Neural crest cell (in vitro differentiated cells): ENCODE measurements at regions not wholly inside any gene's neighbourhood (a gene's known extent, or its start where the extent isn't known, plus 50 kb on each side); places are given as distances from the start of the nearest gene placed in this dataset.
"Not testable (repeated sequence)": the region's sequence is repeated elsewhere in the genome, so short reads cannot be mapped to it uniquely, and the experiment has no call there.

Source experiments
- DNase-seq: peaks from one replicate; pipeline ENCODE4 v3.0.0; 2021; ENCODE audit warnings: low read depth, mixed read lengths, low spot score
- H3K27ac Mint-ChIP-seq: one replicate; pipeline ENCODE4 v1.8.0; 2021; ENCODE audit warnings: mild to moderate bottlenecking, mixed read lengths; ENCODE audit not compliant: unreplicated experiment
- H3K27me3 Mint-ChIP-seq: 2 replicates; pipeline ENCODE4 v1.8.0; 2021; ENCODE audit warnings: low read depth, mild to moderate bottlenecking, mixed read lengths
- H3K36me3 Mint-ChIP-seq: 2 replicates; pipeline ENCODE4 v1.8.0; 2021; ENCODE audit warnings: low read depth, mild to moderate bottlenecking, mixed read lengths
- H3K4me1 Mint-ChIP-seq: 2 replicates; pipeline ENCODE4 v1.8.0; 2021; ENCODE audit warnings: mixed read lengths
- H3K4me3 Mint-ChIP-seq: one replicate; pipeline ENCODE4 v1.8.0; 2021; ENCODE audit warnings: mild to moderate bottlenecking, mixed read lengths
- H3K9me3 Mint-ChIP-seq: 2 replicates; pipeline ENCODE4 v1.8.0; 2021; ENCODE audit warnings: mixed read lengths
- TF ChIP-seq, protein P1 (sequence below): fragments of 200-600 bp; sonication (generic); conservative IDR thresholded peaks from 2 replicates; pipeline ENCODE4 v1.5.0; 2021; ENCODE audit warnings: antibody characterized with exemption, mild to moderate bottlenecking

GRCh38 chr14:106631879-106632278 is 1105.5 kb downstream of the TMEM121 start:
- no peak for DNase-seq
- no peaks in the 10 kb centered on the region for H3K27me3 Mint-ChIP-seq
- no peaks in the 10 kb centered on the region for H3K4me1 Mint-ChIP-seq
- H3K9me3 Mint-ChIP-seq: peaks cover 25% of the 10 kb centered on the region
- H3K4me3 Mint-ChIP-seq: no peak overlapping the region
- no peak overlapping the region for H3K27ac Mint-ChIP-seq
- TF ChIP-seq, protein P1, sequence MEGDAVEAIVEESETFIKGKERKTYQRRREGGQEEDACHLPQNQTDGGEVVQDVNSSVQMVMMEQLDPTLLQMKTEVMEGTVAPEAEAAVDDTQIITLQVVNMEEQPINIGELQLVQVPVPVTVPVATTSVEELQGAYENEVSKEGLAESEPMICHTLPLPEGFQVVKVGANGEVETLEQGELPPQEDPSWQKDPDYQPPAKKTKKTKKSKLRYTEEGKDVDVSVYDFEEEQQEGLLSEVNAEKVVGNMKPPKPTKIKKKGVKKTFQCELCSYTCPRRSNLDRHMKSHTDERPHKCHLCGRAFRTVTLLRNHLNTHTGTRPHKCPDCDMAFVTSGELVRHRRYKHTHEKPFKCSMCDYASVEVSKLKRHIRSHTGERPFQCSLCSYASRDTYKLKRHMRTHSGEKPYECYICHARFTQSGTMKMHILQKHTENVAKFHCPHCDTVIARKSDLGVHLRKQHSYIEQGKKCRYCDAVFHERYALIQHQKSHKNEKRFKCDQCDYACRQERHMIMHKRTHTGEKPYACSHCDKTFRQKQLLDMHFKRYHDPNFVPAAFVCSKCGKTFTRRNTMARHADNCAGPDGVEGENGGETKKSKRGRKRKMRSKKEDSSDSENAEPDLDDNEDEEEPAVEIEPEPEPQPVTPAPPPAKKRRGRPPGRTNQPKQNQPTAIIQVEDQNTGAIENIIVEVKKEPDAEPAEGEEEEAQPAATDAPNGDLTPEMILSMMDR: no peak
- H3K36me3 Mint-ChIP-seq: peaks cover 11% of the 10 kb centered on the region

DNA sequence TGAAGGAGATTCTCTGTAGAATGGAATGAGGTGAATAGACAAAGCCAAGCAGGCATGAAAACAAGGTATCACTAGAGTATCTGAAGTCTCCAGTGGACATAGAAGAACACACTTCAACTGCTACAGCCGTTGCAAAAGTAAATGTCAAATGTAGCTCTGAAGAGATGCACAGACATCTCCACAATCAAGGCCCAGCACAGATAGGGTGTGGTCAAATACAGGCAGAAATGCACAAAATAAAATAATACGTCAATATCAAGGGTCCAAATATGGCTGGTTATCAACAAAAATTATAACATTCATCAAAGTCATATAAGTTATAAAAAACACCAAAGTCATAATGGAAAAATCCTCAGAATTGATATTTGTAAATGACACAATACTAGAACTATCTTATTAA is 1107.3 kb downstream of the TMEM121 start:
- no peak for DNase-seq
- no peak overlapping the region for H3K4me3 Mint-ChIP-seq
- H3K4me1 Mint-ChIP-seq: no peaks in the 10 kb centered on the region
- peaks cover 23% of the 10 kb centered on the region for H3K9me3 Mint-ChIP-seq
- TF ChIP-seq, protein P1: no peak
- no peak overlapping the region for H3K27ac Mint-ChIP-seq
- peaks cover 9% of the 10 kb centered on the region for H3K36me3 Mint-ChIP-seq
- no peaks in the 10 kb centered on the region for H3K27me3 Mint-ChIP-seq

DNA sequence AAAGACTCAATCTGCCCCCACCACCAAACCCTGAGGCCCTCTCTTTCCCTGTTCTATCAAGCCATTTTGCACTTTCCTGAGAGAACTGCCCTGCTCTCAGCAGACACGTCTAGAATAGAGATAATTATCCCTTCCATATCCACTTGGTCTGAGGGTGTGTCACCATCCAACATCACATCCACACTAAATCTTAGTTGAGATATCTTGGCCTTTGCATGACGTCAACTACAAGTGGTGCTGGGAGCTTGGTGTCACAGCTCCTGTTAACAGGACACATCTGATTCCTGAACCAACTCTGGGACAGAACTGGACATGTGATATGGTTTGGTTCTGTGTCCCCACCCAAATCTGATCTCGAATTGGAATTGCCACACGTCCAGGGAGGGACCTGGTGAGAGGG is 1109.2 kb downstream of the TMEM121 start:
- no peaks in the 10 kb centered on the region for H3K4me1 Mint-ChIP-seq
- H3K27me3 Mint-ChIP-seq: no peaks in the 10 kb centered on the region
- H3K36me3 Mint-ChIP-seq: peaks cover 7% of the 10 kb centered on the region
- no peak overlapping the region for H3K27ac Mint-ChIP-seq
- H3K4me3 Mint-ChIP-seq: no peak overlapping the region
- H3K9me3 Mint-ChIP-seq: peaks cover 14% of the 10 kb centered on the region
- TF ChIP-seq, protein P1: no peak
- DNase-seq: no peak

- H3K9me3 Mint-ChIP-seq: peaks cover 17% of the 10 kb centered on the region
- not testable (repeated sequence) for H3K36me3 Mint-ChIP-seq, H3K27me3 Mint-ChIP-seq, DNase-seq, H3K27ac Mint-ChIP-seq, H3K4me3 Mint-ChIP-seq, H3K4me1 Mint-ChIP-seq
Measured at GRCh38 chr14:106638786-106639452, 1112.5 kb downstream of the TMEM121 start.

DNA sequence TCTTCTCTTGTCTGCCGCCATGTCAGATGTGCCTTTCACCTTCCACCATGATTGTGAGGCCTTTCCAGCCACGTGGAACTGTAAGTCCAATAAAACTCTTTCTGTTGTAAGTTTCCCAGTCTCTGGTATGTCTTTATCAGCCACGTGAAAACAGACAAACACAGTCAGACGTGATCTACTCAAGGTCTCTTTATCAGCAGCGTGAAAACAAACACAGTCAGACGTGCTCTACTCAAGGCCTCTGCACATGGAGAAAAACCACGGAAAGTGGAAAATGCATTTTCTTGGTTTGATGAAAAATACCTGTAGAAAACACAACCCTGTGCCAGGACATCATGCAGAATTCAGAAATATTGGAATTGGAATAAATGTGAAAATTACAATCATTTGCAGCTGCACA is 1115.7 kb downstream of the TMEM121 start:
- TF ChIP-seq, protein P1: no peak
- Mint-ChIP-seq H3K4me3 (no peak overlapping the region), H3K27ac (no peak overlapping the region), H3K36me3 (peaks cover 5% of the 10 kb centered on the region), H3K4me1 (no peaks in the 10 kb centered on the region), H3K9me3 (peaks cover 17% of the 10 kb centered on the region), H3K27me3 (no peaks in the 10 kb centered on the region)
- DNase-seq: no peak

DNA sequence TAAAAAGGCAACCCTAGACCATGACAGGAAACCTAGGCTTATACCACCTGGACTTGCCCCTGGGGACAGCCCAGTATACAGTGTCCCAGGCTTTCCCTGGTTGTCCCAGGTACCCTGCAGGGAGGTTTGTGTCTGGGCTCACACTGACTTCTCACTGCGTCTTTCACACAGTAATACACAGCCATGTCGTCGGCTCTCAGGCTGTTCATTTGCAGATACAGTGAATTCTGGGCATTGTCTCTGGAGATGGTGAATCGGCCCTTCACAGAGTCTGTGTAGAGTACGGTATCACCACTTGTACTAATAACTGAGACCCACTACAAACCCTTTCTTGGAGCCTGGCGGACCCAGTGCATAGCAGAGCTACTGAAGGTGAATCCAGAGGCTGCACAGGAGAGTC is 1116.6 kb downstream of the TMEM121 start:
- DNase-seq, H3K4me3 Mint-ChIP-seq, H3K4me1 Mint-ChIP-seq, H3K27ac Mint-ChIP-seq, H3K27me3 Mint-ChIP-seq, H3K36me3 Mint-ChIP-seq: not testable (repeated sequence)
- H3K9me3 Mint-ChIP-seq: peaks cover 17% of the 10 kb centered on the region

DNA sequence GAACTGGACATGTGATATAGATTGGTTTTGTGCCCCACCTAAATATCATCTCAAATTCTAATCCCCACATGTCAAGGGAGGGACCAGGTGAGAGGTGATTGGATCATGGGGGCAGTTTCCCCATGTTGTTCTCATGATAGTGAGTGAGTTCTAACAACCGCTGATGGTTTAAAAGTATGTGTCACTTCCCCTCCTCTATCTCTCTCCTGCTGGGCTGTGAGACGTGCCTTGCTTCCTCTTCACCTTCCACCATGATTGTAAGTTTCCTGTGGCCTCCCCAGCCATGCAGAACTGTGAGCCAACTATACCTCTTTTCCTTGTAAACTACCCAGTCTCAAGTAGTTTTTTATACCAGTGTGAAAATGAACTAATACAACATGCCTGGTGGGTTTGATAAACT is 1122.5 kb downstream of the TMEM121 start:
- H3K4me3 Mint-ChIP-seq, H3K27ac Mint-ChIP-seq, H3K27me3 Mint-ChIP-seq, DNase-seq, H3K4me1 Mint-ChIP-seq, H3K36me3 Mint-ChIP-seq: not testable (repeated sequence)
- peaks cover 25% of the 10 kb centered on the region for H3K9me3 Mint-ChIP-seq
